Liver (tissue), 3 donors: ENCODE measurements at regions not wholly inside any gene's neighbourhood (a gene's known extent, or its start where the extent isn't known, plus 50 kb on each side); places are given as distances from the start of the nearest gene placed in this dataset.

Source experiments
- EGR1 ChIP-seq, 2 donors: IDR thresholded peaks; 2 replicates each; pipeline ENCODE4 v1.6.1; 2016 to 2018; ENCODE audit warnings: antibody characterized with exemption in 2 of 2, low read depth in 2 of 2
- FOXA1 ChIP-seq: IDR thresholded peaks from 2 replicates; pipeline ENCODE4 v1.6.1; 2016; ENCODE audit warnings: antibody characterized with exemption
- GABPA ChIP-seq, 2 donors: IDR thresholded peaks in 1 of 2; conservative IDR thresholded peaks in 1 of 2; 2 replicates each; pipeline ENCODE4 v1.6.1; 2016; ENCODE audit warnings: antibody characterized with exemption in 2 of 2, mild to moderate bottlenecking in 1 of 2, moderate library complexity in 1 of 2
- JUND ChIP-seq, 2 donors: IDR thresholded peaks; 2 replicates each; pipeline ENCODE4 v1.6.1; 2016; ENCODE audit warnings: antibody characterized with exemption in 2 of 2
- RAD21 ChIP-seq, 2 donors: IDR thresholded peaks; 2 replicates each; pipeline ENCODE4 v1.6.1; 2016; ENCODE audit warnings: antibody characterized with exemption in 2 of 2, mild to moderate bottlenecking in 2 of 2
- TAF1 ChIP-seq: conservative IDR thresholded peaks from 2 replicates; pipeline ENCODE4 v1.6.1; 2016; ENCODE audit warnings: antibody characterized with exemption, mild to moderate bottlenecking
- TF ChIP-seq, protein P1 (sequence below): fragments of 150-350 bp; IDR thresholded peaks from 2 replicates; pipeline ENCODE4 v1.5.1; 2017; ENCODE audit warnings: improper control_type of control experiment, low read depth, low read length; ENCODE audit not compliant: missing input control
- TF ChIP-seq, protein P2 (sequence below): IDR thresholded peaks from 2 replicates; pipeline ENCODE4 v1.6.1; 2016; ENCODE audit warnings: antibody characterized with exemption
- donor health status: healthy.
- donor health status: healthy.

DNA sequence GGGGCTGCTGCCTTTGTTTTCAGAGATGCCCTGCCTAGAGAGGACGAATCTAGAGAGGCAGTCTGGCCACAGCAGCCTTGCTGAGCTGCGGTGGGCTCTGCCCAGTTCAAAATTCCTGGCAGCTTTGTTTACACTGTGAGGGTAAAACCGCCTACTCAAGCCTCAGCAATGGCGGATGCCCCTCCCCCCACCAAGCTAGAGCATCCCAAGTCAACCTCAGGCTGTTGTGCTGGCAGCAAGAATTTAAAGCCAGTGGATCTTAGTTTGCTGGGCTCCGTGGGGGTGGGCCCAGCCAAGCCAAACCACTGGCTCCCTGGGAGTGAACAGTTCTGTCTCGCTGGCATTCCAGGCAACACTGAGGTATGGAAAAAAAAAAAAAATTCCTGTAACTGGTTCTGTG, 970.9 kb downstream of the TBC1D32 start:
- TF ChIP-seq, protein P1, sequence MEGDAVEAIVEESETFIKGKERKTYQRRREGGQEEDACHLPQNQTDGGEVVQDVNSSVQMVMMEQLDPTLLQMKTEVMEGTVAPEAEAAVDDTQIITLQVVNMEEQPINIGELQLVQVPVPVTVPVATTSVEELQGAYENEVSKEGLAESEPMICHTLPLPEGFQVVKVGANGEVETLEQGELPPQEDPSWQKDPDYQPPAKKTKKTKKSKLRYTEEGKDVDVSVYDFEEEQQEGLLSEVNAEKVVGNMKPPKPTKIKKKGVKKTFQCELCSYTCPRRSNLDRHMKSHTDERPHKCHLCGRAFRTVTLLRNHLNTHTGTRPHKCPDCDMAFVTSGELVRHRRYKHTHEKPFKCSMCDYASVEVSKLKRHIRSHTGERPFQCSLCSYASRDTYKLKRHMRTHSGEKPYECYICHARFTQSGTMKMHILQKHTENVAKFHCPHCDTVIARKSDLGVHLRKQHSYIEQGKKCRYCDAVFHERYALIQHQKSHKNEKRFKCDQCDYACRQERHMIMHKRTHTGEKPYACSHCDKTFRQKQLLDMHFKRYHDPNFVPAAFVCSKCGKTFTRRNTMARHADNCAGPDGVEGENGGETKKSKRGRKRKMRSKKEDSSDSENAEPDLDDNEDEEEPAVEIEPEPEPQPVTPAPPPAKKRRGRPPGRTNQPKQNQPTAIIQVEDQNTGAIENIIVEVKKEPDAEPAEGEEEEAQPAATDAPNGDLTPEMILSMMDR: no peak
- TF ChIP-seq JUND (IDR thresholded peaks at IDR 0.05): no peak
- TF ChIP-seq FOXA1: no peak
- no peak for TF ChIP-seq GABPA (IDR thresholded peaks at IDR 0.05 in 1 of 2, conservative IDR thresholded peaks at IDR 0.05 in 1 of 2)
- no peak for TF ChIP-seq EGR1 (IDR thresholded peaks at IDR 0.05; ENCODE audit: low read depth in 2 of 2)
- TF ChIP-seq RAD21 (IDR thresholded peaks at IDR 0.05): no peak
- no peak for TF ChIP-seq TAF1
- TF ChIP-seq, protein P2, sequence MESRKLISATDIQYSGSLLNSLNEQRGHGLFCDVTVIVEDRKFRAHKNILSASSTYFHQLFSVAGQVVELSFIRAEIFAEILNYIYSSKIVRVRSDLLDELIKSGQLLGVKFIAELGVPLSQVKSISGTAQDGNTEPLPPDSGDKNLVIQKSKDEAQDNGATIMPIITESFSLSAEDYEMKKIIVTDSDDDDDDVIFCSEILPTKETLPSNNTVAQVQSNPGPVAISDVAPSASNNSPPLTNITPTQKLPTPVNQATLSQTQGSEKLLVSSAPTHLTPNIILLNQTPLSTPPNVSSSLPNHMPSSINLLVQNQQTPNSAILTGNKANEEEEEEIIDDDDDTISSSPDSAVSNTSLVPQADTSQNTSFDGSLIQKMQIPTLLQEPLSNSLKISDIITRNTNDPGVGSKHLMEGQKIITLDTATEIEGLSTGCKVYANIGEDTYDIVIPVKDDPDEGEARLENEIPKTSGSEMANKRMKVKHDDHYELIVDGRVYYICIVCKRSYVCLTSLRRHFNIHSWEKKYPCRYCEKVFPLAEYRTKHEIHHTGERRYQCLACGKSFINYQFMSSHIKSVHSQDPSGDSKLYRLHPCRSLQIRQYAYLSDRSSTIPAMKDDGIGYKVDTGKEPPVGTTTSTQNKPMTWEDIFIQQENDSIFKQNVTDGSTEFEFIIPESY: no peak
